Memory B cell (primary cell): ENCODE measurements at regions not wholly inside any gene's neighbourhood (a gene's known extent, or its start where the extent isn't known, plus 50 kb on each side); places are given as distances from the start of the nearest gene placed in this dataset.
A peak's percentile ranks its signal among the peaks of the same experiment; 100 is the strongest.

Source experiments
- ATAC-seq: fragments of 150-1000 bp; cut with Tn5 transposase; 2 replicates; pipeline ENCODE4 v1.10.0; 2021; ENCODE audit warnings: low read depth, mild to moderate bottlenecking, moderate library complexity
- DNase-seq, 2 donors: peaks; one replicate each; pipeline ENCODE4 v3.0.0; 2022; ENCODE audit warnings: low spot score in 2 of 2
- H3K27ac Mint-ChIP-seq: one replicate; pipeline ENCODE4 v1.8.0; 2022; ENCODE audit warnings: mild to moderate bottlenecking, moderate library complexity, mixed read lengths
- H3K27me3 Mint-ChIP-seq: one replicate; pipeline ENCODE4 v1.8.0; 2022; ENCODE audit warnings: mixed read lengths
- H3K36me3 Mint-ChIP-seq: one replicate; pipeline ENCODE4 v1.8.0; 2022; ENCODE audit warnings: mild to moderate bottlenecking, mixed read lengths
- H3K4me1 Mint-ChIP-seq: one replicate; pipeline ENCODE4 v1.8.0; 2022; ENCODE audit warnings: mixed read lengths
- H3K4me3 Mint-ChIP-seq: one replicate; pipeline ENCODE4 v1.8.0; 2022; ENCODE audit warnings: mild to moderate bottlenecking, moderate library complexity, mixed read lengths
- H3K9me3 Mint-ChIP-seq: one replicate; pipeline ENCODE4 v1.8.0; 2022; ENCODE audit warnings: mixed read lengths

DNA sequence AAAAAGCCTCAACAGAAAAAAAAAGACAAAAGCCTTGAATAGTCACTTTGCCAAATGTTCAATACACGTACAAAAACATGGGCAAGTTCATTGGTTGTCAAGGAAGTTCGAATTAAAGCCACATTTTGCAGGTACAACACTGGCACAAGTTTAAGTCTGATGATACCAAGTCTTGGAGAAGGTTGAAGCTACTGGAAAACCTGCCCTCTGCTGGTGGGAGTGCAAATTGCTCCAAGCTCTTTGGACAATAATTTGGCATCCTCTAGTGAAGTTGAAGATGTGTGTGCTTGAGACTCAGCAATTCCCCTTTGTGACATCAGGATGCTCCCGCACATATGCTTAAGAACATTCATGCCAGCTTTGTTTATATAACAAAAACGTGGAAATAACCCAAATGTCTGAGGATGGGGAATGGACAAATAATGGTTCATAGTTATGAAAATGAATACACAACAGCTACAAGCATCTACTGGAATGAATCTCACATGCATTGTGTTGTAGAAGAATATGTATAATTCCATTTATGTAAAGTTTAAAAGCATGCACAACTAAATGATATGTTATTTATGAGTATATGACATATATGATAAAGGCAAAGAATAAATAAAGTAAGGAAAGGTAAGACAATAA, 120.0 kb upstream of the PLPP4 start:
- Mint-ChIP-seq H3K4me3 (no peak overlapping the region), H3K4me1 (no peaks in the 10 kb centered on the region), H3K27ac (no peak overlapping the region), H3K27me3 (peaks cover 6% of the 10 kb centered on the region), H3K36me3 (no peaks in the 10 kb centered on the region), H3K9me3 (no peaks in the 10 kb centered on the region)
- ATAC-seq, result no peak
- DNase-seq, result peak; percentile 36 to 53

DNA sequence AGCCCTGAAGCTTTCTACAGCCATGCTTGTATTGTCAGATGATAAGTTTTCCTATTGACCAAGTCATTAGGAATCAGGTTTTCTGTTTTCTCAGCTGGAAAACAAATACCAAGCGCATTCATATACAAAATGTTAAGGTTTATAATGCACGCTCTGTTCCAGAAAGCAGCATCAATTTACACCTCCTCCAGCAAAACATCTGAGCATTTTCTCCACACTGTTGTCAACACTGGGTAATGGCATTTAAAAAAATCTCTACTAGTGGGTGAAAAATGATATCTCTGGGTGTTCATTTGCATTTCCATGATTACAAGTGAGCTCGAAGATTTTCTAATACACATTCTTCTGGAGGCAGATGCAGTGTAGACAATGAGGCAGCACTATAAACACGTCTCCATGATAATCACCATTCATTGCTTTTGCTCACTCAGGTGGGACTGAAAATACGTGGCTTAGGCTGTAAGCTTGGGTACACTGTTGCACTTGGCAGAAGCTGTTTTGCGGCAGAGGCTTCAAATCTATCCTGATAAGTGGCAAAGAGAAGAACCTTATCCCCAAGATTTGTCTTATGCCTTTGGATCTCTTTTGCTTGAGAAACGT, 114.8 kb upstream of the PLPP4 start:
- H3K36me3 Mint-ChIP-seq, result no peaks in the 10 kb centered on the region
- no peaks in the 10 kb centered on the region for H3K4me1 Mint-ChIP-seq
- peaks cover 6% of the 10 kb centered on the region for H3K27me3 Mint-ChIP-seq

DNA sequence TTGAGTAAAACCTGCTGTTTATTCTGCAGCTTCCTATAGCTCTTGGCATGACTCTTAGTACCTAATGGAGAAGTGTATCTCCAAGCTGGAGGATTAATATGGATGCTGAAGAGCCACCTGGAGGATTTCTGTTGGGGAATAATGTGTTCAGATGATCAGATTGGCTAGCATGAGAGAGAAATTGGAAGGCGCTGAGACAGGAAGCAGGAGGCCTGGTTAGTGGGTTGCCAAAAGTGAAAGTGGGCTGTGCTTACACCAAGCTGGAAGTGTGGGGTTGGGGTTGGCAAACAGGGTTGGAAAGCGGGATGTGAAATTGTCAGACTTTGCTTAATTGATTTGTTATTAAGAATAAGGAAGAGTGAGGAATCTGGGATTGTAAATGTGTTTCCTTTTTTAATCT, 111.8 kb upstream of the PLPP4 start:
- Mint-ChIP-seq H3K9me3 (no peaks in the 10 kb centered on the region), H3K27me3 (peaks cover 4% of the 10 kb centered on the region), H3K4me3 (no peak overlapping the region), H3K36me3 (no peaks in the 10 kb centered on the region), H3K27ac (no peak overlapping the region), H3K4me1 (no peaks in the 10 kb centered on the region)
- DNase-seq, result no peak
- no peak for ATAC-seq

More for the DNA sequence above, 114.8 kb upstream of the PLPP4 start:
- DNase-seq, result no peak
- ATAC-seq, result no peak
- H3K4me3 Mint-ChIP-seq, result no peak overlapping the region
- H3K9me3 Mint-ChIP-seq, result no peaks in the 10 kb centered on the region
- no peak overlapping the region for H3K27ac Mint-ChIP-seq

DNA sequence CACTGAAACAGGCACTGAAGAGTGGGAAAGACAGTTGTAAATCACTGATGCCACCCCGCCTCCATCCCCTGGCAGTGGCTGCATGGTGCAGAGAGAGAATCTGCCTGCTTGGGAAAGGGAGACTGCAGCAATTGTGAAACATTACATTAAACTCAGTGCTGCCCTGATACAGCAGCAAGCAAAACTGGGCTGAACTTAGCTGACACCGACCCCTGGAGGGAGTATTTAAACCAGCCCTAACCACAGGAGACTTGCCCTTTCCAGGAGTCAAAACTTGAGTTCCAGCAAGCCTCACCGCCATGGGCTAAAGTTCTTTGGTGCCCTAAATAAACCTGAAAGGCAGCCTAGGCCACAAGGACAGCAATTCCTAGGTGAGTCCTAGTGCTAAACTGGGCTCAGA, 109.4 kb upstream of the PLPP4 start:
- Mint-ChIP-seq H3K36me3 (no peaks in the 10 kb centered on the region), H3K27ac (no peak overlapping the region), H3K27me3 (no peaks in the 10 kb centered on the region), H3K4me3 (no peak overlapping the region), H3K9me3 (no peaks in the 10 kb centered on the region), H3K4me1 (no peaks in the 10 kb centered on the region)
- DNase-seq (no peak), ATAC-seq (no peak)

DNA sequence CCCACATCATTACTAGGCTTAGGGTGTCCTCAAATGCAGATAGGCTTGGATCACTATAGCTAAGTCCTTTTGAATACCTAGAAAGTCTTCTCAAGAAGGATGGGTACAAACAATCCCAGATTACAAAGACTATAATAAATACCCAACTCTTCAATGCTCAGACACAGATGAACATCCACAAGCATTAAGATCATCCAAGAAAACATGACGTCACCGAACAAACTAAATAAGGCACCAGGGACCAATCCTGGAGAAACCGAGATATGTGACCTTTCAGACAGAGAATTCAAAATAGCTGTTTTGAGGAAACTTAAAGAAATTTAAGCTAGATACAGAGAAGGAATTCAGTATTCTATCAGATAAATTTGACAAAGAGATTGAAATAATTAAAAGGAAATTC, 108.0 kb upstream of the PLPP4 start:
- H3K27ac Mint-ChIP-seq, result no peak overlapping the region
- no peak overlapping the region for H3K4me3 Mint-ChIP-seq
- no peaks in the 10 kb centered on the region for H3K9me3 Mint-ChIP-seq
- DNase-seq (no peak), ATAC-seq (no peak)
- H3K27me3 Mint-ChIP-seq, result no peaks in the 10 kb centered on the region
- no peaks in the 10 kb centered on the region for H3K36me3 Mint-ChIP-seq
- no peaks in the 10 kb centered on the region for H3K4me1 Mint-ChIP-seq

DNA sequence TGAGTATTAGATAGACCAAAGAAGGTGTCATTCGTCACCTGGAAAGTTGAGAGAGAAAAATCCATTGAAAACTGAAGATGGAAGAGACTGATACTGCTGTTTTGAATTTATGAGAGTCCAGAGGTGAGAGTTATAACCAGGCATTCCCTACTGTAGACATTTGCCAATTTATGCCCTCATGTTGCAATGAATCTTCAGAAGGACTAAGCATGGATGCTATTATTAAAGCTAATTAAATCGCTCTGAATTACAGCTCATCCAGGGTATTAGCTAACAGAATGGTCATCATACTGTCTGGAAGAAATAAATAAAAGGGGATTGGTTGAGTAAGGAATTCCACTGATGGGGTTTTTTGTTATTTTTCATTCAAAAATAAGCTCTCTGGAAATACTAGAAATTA, 101.6 kb upstream of the PLPP4 start:
- peaks cover 2% of the 10 kb centered on the region for H3K9me3 Mint-ChIP-seq
- DNase-seq, result no peak
- H3K36me3 Mint-ChIP-seq, result no peaks in the 10 kb centered on the region
- H3K27ac Mint-ChIP-seq, result no peak overlapping the region
- no peak for ATAC-seq
- H3K4me3 Mint-ChIP-seq, result no peak overlapping the region
- no peaks in the 10 kb centered on the region for H3K4me1 Mint-ChIP-seq
- no peaks in the 10 kb centered on the region for H3K27me3 Mint-ChIP-seq

DNA sequence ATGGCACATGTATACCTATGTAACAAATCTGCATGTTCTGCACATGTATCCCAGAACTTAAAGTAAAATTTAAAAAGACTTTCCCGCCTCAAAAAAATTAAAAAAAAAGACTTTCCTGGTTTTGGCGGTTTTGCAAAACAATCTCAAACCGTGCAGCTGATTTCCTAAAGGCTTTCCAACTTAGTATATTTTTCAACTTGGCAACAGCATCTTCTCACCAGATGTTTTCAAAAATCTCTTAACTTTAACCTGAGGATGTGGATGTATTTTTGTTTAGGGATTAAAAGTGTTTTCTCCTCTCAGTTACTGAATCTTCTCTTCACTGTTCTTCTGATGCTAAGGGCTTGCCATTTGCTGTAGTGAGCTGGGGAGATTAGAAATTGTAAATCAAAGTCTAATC, 96.5 kb upstream of the PLPP4 start:
- Mint-ChIP-seq H3K36me3 (no peaks in the 10 kb centered on the region), H3K4me1 (no peaks in the 10 kb centered on the region), H3K27me3 (peaks cover 1% of the 10 kb centered on the region), H3K9me3 (peaks cover 5% of the 10 kb centered on the region), H3K27ac (no peak overlapping the region), H3K4me3 (no peak overlapping the region)
- DNase-seq (no peak), ATAC-seq (no peak)

DNA sequence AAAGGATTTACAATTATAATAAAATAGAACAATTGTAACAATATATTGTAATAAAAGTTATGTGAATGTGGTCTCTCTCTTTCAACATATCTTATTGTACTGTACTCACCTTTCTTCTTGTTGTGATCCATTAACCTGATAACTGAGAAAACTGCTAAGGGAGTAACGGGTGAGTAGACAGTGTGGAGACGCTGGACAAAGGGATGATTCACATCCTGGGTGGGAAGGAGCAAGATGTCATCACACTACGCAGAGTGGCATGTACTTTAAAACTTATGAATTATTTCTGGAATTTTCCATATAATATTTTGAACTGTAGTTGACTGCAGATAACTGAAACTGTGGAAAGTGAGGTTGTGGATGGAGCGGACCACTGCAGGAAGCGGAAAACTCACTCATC, 91.2 kb upstream of the PLPP4 start:
- Mint-ChIP-seq H3K4me1 (no peaks in the 10 kb centered on the region), H3K27me3 (peaks cover 3% of the 10 kb centered on the region), H3K36me3 (no peaks in the 10 kb centered on the region), H3K9me3 (peaks cover 4% of the 10 kb centered on the region), H3K27ac (no peak overlapping the region), H3K4me3 (no peak overlapping the region)
- DNase-seq (no peak), ATAC-seq (no peak)

DNA sequence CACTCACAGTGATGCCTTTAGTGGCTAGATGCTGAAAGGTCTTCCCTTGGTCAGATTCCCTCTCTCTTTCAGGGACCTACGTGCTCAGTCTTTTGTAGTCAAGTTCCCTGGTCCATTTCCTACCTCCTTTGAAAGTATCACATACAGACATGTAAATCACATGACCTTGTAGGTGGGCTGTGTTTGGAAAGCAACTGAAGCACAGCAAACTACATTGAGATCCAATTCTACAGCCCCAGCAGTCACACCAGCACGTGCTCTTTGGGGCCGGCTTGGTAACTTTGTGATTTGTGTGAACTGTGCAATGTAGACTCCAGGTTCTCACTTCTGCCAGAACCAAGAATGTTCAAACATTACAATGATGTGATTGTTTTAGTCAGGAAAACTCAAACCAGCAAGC, 89.7 kb upstream of the PLPP4 start:
- Mint-ChIP-seq H3K9me3 (peaks cover 4% of the 10 kb centered on the region), H3K27ac (no peak overlapping the region), H3K4me3 (no peak overlapping the region), H3K36me3 (no peaks in the 10 kb centered on the region), H3K4me1 (no peaks in the 10 kb centered on the region), H3K27me3 (peaks cover 3% of the 10 kb centered on the region)
- ATAC-seq (no peak), DNase-seq (no peak)

DNA sequence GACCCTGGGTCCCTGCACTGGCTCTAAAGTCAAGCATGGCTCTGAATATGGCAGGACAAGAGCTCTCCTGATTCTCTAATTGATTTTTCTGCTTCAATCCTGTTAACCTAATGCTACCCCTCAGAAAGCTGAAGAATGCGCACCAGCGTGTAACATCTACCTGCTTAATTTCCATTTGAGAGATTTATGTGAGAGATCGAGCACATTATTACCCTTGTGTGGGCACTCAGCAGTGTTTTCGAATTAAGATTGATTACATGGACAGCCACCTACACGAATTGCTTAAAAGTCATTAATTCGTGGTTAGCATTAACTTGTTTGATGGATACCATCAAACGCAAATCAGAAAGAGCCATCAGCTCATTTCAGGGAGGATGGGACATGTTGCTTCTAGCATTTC, 88.7 kb upstream of the PLPP4 start:
- Mint-ChIP-seq H3K4me1 (no peaks in the 10 kb centered on the region), H3K27me3 (peaks cover 1% of the 10 kb centered on the region), H3K9me3 (no peaks in the 10 kb centered on the region), H3K27ac (no peak overlapping the region), H3K36me3 (no peaks in the 10 kb centered on the region), H3K4me3 (no peak overlapping the region)
- DNase-seq (no peak), ATAC-seq (no peak)

DNA sequence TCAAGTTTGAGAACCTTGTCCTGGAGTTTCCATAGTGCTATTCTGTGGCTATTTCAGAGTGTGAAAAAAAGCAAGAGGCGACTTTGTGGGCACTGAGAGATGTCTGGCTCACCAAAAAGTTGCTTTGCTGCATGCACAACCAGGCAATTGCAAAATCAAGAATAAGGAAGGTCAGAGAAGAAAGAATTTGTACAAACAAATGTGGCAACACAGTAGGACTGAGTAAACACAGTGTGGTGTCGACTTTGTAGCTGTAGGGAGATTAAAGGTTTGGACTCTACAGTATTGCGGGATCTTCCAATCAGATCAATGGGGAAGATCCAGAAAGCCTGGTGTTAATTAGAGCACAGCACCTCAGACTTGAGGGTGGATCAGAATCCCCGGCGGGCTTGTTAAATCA, 88.1 kb upstream of the PLPP4 start:
- ATAC-seq, result no peak
- no peak for DNase-seq
- no peak overlapping the region for H3K4me3 Mint-ChIP-seq
- H3K27ac Mint-ChIP-seq, result no peak overlapping the region
- H3K36me3 Mint-ChIP-seq, result no peaks in the 10 kb centered on the region
- peaks cover 1% of the 10 kb centered on the region for H3K27me3 Mint-ChIP-seq
- no peaks in the 10 kb centered on the region for H3K9me3 Mint-ChIP-seq
- no peaks in the 10 kb centered on the region for H3K4me1 Mint-ChIP-seq

DNA sequence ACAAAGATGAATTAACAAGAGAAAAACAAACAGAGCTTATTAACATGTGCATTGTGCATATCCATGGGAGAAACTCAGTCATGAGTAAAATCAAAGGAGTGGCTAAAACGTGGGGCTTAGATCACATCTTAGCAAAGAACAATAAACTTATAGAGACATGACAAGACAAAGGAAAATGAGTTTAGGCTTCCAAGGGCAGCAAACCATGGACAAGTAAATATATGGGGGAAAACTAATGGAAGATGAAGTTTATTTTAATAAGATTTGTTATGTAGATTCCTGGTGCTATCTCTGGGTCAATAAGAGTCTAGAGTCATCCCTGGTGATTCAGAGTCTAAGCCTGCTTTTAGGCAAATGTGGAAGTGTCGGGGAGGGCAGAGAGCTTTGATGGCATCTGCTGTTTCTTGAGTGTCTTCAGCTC, 87.2 kb upstream of the PLPP4 start:
- H3K27me3 Mint-ChIP-seq, result peaks cover 1% of the 10 kb centered on the region
- H3K27ac Mint-ChIP-seq, result no peak overlapping the region
- no peaks in the 10 kb centered on the region for H3K4me1 Mint-ChIP-seq
- DNase-seq, result no peak
- no peak overlapping the region for H3K4me3 Mint-ChIP-seq
- H3K36me3 Mint-ChIP-seq, result no peaks in the 10 kb centered on the region
- ATAC-seq, result no peak
- no peaks in the 10 kb centered on the region for H3K9me3 Mint-ChIP-seq

DNA sequence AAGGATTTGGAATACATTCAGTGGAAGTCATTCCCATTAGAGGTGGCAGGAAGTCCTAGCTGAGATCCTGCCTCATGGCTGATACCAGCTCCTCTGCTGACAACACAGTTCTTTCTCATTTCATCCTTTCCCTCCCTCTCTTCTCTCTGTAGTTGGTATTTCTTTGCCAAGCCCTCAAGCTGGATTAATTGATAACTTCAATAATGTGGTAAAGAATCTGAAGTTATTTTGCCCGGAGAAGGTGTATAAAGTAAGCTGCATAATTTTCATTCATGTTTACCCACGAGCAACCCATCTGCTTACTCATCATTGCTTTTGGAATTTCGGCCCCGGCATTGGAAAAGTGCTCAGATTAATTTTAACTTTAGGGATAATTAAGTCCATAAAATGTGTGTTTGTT, 85.2 kb upstream of the PLPP4 start:
- H3K4me3 Mint-ChIP-seq, result no peak overlapping the region
- no peaks in the 10 kb centered on the region for H3K4me1 Mint-ChIP-seq
- no peaks in the 10 kb centered on the region for H3K9me3 Mint-ChIP-seq
- H3K36me3 Mint-ChIP-seq, result no peaks in the 10 kb centered on the region
- peaks cover under 1% of the 10 kb centered on the region for H3K27me3 Mint-ChIP-seq
- no peak overlapping the region for H3K27ac Mint-ChIP-seq
- DNase-seq (no peak), ATAC-seq (no peak)

DNA sequence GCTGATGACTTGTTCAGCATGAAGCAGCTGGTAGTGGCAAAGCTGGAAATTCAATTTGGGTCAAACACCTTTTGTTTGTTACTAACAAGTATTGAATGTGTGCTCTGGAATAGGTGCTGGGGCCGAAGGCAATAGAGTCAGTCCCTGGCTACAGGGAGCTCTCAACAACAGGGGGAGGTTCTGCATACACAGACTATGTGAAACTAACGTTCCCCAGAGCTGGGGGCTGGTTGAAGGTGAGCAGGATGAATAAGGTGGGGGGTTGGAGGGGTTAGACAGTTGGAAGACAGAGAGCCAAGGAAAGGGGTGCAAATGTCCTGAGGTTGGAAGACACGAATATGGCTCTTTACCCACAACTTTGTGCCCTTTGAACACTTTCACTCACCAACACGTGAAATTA, 84.1 kb upstream of the PLPP4 start:
- Mint-ChIP-seq H3K27ac (no peak overlapping the region), H3K4me1 (no peaks in the 10 kb centered on the region), H3K27me3 (peaks cover 3% of the 10 kb centered on the region), H3K36me3 (no peaks in the 10 kb centered on the region), H3K9me3 (no peaks in the 10 kb centered on the region), H3K4me3 (no peak overlapping the region)
- ATAC-seq (no peak), DNase-seq (no peak)

DNA sequence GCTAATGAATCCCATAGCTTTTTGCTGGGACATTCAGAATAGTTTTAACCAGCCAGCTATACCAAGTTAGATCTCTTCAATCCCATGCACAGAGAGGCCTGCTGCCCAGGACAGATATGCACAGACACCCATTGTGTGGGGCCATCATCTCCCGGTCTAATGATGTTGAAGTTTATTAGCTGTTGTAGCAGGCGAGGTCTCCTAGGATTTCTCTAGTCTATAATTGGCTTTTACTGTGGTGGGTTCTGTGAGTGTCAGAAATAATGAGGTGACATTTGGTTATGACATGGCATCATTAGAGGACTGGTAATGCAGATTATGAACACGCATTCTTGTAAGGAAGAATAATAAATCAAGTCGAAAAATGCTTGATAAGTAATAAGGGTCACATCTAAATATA, 81.4 kb upstream of the PLPP4 start:
- no peak for ATAC-seq
- H3K4me1 Mint-ChIP-seq, result no peaks in the 10 kb centered on the region
- H3K36me3 Mint-ChIP-seq, result no peaks in the 10 kb centered on the region
- H3K27me3 Mint-ChIP-seq, result peaks cover 3% of the 10 kb centered on the region
- no peaks in the 10 kb centered on the region for H3K9me3 Mint-ChIP-seq
- no peak overlapping the region for H3K4me3 Mint-ChIP-seq
- no peak overlapping the region for H3K27ac Mint-ChIP-seq
- no peak for DNase-seq
